CD1c-positive myeloid dendritic cell (primary cell): ENCODE measurements at regions not wholly inside any gene's neighbourhood (a gene's known extent, or its start where the extent isn't known, plus 50 kb on each side); places are given as distances from the start of the nearest gene placed in this dataset.
"Not testable (repeated sequence)": the region's sequence is repeated elsewhere in the genome, so short reads cannot be mapped to it uniquely, and the experiment has no call there.

Source experiments
- DNase-seq: peaks from one replicate; pipeline ENCODE4 v3.0.0-alpha.2; 2016; ENCODE audit errors: extremely low spot score

- DNase-seq, result no peak
These were observed 80.5 kb downstream of the ZIC3 start for GRCh38 chrX:137646472-137646871.

- DNase-seq, result no peak
These were observed 85.7 kb downstream of the ZIC3 start for GRCh38 chrX:137651647-137652046.

GRCh38 chrX:137652086-137652485, 86.2 kb downstream of the ZIC3 start:
- no peak for DNase-seq

- DNase-seq, result no peak
These were observed 88.6 kb downstream of the ZIC3 start for GRCh38 chrX:137654481-137654880.

GRCh38 chrX:137667776-137668175, 101.8 kb downstream of the ZIC3 start:
- no peak for DNase-seq

- DNase-seq, result no peak
These were observed 118.7 kb downstream of the ZIC3 start for GRCh38 chrX:137684591-137684990.

GRCh38 chrX:137695417-137695816, 129.5 kb downstream of the ZIC3 start:
- no peak for DNase-seq

GRCh38 chrX:137707348-137707747, 141.4 kb downstream of the ZIC3 start:
- no peak for DNase-seq

- DNase-seq, result no peak
These were observed 176.9 kb downstream of the ZIC3 start for GRCh38 chrX:137742846-137743245.

- no peak for DNase-seq
These were observed 177.5 kb downstream of the ZIC3 start for GRCh38 chrX:137743414-137743813.

GRCh38 chrX:137746289-137746688, 180.4 kb downstream of the ZIC3 start:
- no peak for DNase-seq

- DNase-seq, result no peak
These were observed 181.5 kb downstream of the ZIC3 start for GRCh38 chrX:137747244-137748043.

GRCh38 chrX:137748827-137749226, 182.9 kb downstream of the ZIC3 start:
- DNase-seq, result no peak

GRCh38 chrX:137749246-137749645, 183.3 kb downstream of the ZIC3 start:
- no peak for DNase-seq

- DNase-seq, result no peak
These were observed 205.6 kb downstream of the ZIC3 start for GRCh38 chrX:137771537-137771936.

- DNase-seq, result no peak
These were observed 226.3 kb downstream of the ZIC3 start for GRCh38 chrX:137792214-137792613.

- not testable (repeated sequence) for DNase-seq
These were observed 232.0 kb downstream of the ZIC3 start for GRCh38 chrX:137797926-137798325.

GRCh38 chrX:137823257-137823656, 257.3 kb downstream of the ZIC3 start:
- no peak for DNase-seq

GRCh38 chrX:137847376-137847775, 281.4 kb downstream of the ZIC3 start:
- no peak for DNase-seq

GRCh38 chrX:137848266-137848905, 282.5 kb downstream of the ZIC3 start:
- no peak for DNase-seq

- DNase-seq, result no peak
These were observed 286.6 kb downstream of the ZIC3 start for GRCh38 chrX:137852502-137852901.

- no peak for DNase-seq
These were observed 289.6 kb downstream of the ZIC3 start for GRCh38 chrX:137855490-137855889.

- no peak for DNase-seq
These were observed 292.2 kb downstream of the ZIC3 start for GRCh38 chrX:137858106-137858505.
